Liver (tissue), 3 donors: ENCODE measurements at regions not wholly inside any gene's neighbourhood (a gene's known extent, or its start where the extent isn't known, plus 50 kb on each side); places are given as distances from the start of the nearest gene placed in this dataset.

Experiments
- CTCF ChIP-seq: fragments of 150-350 bp; IDR thresholded peaks from 2 replicates; pipeline ENCODE4 v1.5.1; 2017; ENCODE audit warnings: improper control_type of control experiment, low read depth, low read length; ENCODE audit not compliant: missing input control
- EGR1 ChIP-seq, 2 donors: IDR thresholded peaks; 2 replicates each; pipeline ENCODE4 v1.6.1; 2016 to 2018; ENCODE audit warnings: antibody characterized with exemption in 2 of 2, low read depth in 2 of 2
- JUND ChIP-seq, 2 donors: IDR thresholded peaks; 2 replicates each; pipeline ENCODE4 v1.6.1; 2016; ENCODE audit warnings: antibody characterized with exemption in 2 of 2
- SP1 ChIP-seq: IDR thresholded peaks from 2 replicates; pipeline ENCODE4 v1.6.1; 2018; ENCODE audit warnings: antibody characterized with exemption, mild to moderate bottlenecking
- TAF1 ChIP-seq: conservative IDR thresholded peaks from 2 replicates; pipeline ENCODE4 v1.6.1; 2016; ENCODE audit warnings: antibody characterized with exemption, mild to moderate bottlenecking
- YY1 ChIP-seq: IDR thresholded peaks from 2 replicates; pipeline ENCODE4 v1.6.1; 2016; ENCODE audit warnings: antibody characterized with exemption, mild to moderate bottlenecking
- donor health status: healthy.
- donor health status: healthy.

GRCh38 chr3:127512256-127512655 lies 78.3 kb downstream of the TPRA1 start:
- TF ChIP-seq SP1 (no peak), JUND (IDR thresholded peaks at IDR 0.05) (no peak), CTCF (no peak), YY1 (no peak), TAF1 (no peak), EGR1 (IDR thresholded peaks at IDR 0.05; ENCODE audit: low read depth in 2 of 2) (no peak)
